GM18507 (cell line): ENCODE measurements at regions not wholly inside any gene's neighbourhood (a gene's known extent, or its start where the extent isn't known, plus 50 kb on each side); places are given as distances from the start of the nearest gene placed in this dataset.

Experiments used
- DNase-seq: peaks from one replicate; pipeline ENCODE4 v3.0.0; 2011; ENCODE audit warnings: low read depth; ENCODE audit not compliant: insufficient read length; ENCODE audit errors: extremely low spot score
- FAIRE-seq: peaks from 2 replicates; lab custom pipeline; 2011; peaks lifted over from hg19 to GRCh38; lab: Jason Lieb, UNC

GRCh38 chr7:16970732-16971482 is 89.1 kb upstream of the AGR3 start:
- no peak for FAIRE-seq
- DNase-seq = no peak

- DNase-seq (no peak), FAIRE-seq (peak; percentile 53)
These were observed 93.9 kb upstream of the AGR3 start for GRCh38 chr7:16975712-16976111.

- DNase-seq = no peak
- no peak for FAIRE-seq
These were observed 96.8 kb upstream of the AGR3 start for GRCh38 chr7:16978358-16979244.

- DNase-seq (no peak), FAIRE-seq (no peak)
These were observed 98.8 kb upstream of the AGR3 start for GRCh38 chr7:16980539-16980938.

GRCh38 chr7:16982640-16983350 is 101.0 kb upstream of the AGR3 start:
- DNase-seq (no peak), FAIRE-seq (peak; percentile 82)

- FAIRE-seq (no peak), DNase-seq (no peak)
These were observed 102.6 kb upstream of the AGR3 start for GRCh38 chr7:16984375-16984774.

GRCh38 chr7:16985621-16986020 is 103.8 kb upstream of the AGR3 start:
- no peak for DNase-seq
- no peak for FAIRE-seq

- DNase-seq (no peak), FAIRE-seq (no peak)
These were observed 105.0 kb upstream of the AGR3 start for GRCh38 chr7:16986755-16987154.

- DNase-seq (no peak), FAIRE-seq (no peak)
These were observed 108.1 kb upstream of the AGR3 start for GRCh38 chr7:16989811-16990413.

- DNase-seq = no peak
These were observed 109.8 kb upstream of the AGR3 start for GRCh38 chr7:16991551-16991950.

GRCh38 chr7:16993543-16993942 is 111.8 kb upstream of the AGR3 start:
- no peak for FAIRE-seq
- DNase-seq = no peak

More at GRCh38 chr7:16991551-16991950, 109.8 kb upstream of the AGR3 start:
- FAIRE-seq = no peak

GRCh38 chr7:16998481-16999051 is 116.8 kb upstream of the AGR3 start:
- FAIRE-seq (no peak), DNase-seq (no peak)

- DNase-seq (no peak), FAIRE-seq (no peak)
These were observed 117.9 kb upstream of the AGR3 start for GRCh38 chr7:16999541-17000267.

GRCh38 chr7:17005271-17005670 is 123.5 kb upstream of the AGR3 start:
- FAIRE-seq = no peak
- no peak for DNase-seq

GRCh38 chr7:17007841-17008240 is 126.1 kb upstream of the AGR3 start:
- DNase-seq (no peak), FAIRE-seq (no peak)

- FAIRE-seq (peak; percentile 49), DNase-seq (no peak)
These were observed 127.4 kb upstream of the AGR3 start for GRCh38 chr7:17009007-17009719.

- no peak for DNase-seq
- FAIRE-seq = no peak
These were observed 128.2 kb upstream of the AGR3 start for GRCh38 chr7:17009933-17010332.

- FAIRE-seq (peak; percentile 67), DNase-seq (no peak)
These were observed 129.0 kb upstream of the AGR3 start for GRCh38 chr7:17010637-17011300.
